Loucy (cell line): ENCODE measurements at regions not wholly inside any gene's neighbourhood (a gene's known extent, or its start where the extent isn't known, plus 50 kb on each side); places are given as distances from the start of the nearest gene placed in this dataset.

Source experiments
- H2AFZ ChIP-seq: fragments of 200-600 bp; sonication (generic); 2 replicates; pipeline ENCODE4 v1.6.0; 2016; ENCODE audit warnings: antibody characterized with exemption, mild to moderate bottlenecking, low read length, moderate library complexity
- H3F3A ChIP-seq: fragments of 200-600 bp; 2 replicates; pipeline ENCODE4 v1.6.0; 2016; ENCODE audit warnings: antibody characterized with exemption, low read depth, mild to moderate bottlenecking
- H3K27me3 ChIP-seq: fragments of 200-600 bp; sonication (generic); 2 replicates; pipeline ENCODE4 v1.6.1; 2014; ENCODE audit warnings: low read length, mild to moderate bottlenecking; ENCODE audit not compliant: insufficient read depth, poor library complexity, severe bottlenecking
- H3K36me3 ChIP-seq: fragments of 200-600 bp; sonication (generic); 2 replicates; pipeline ENCODE4 v1.6.1; 2016; ENCODE audit warnings: low read length; ENCODE audit not compliant: insufficient read depth
- H3K4me1 ChIP-seq: fragments of 200-600 bp; sonication (generic); 2 replicates; pipeline ENCODE4 v1.5.1; 2014; ENCODE audit warnings: low read length, mild to moderate bottlenecking; ENCODE audit not compliant: insufficient read depth, poor library complexity, severe bottlenecking
- H3K4me2 ChIP-seq: fragments of 200-600 bp; sonication (generic); 2 replicates; pipeline ENCODE4 v1.6.0; 2014; ENCODE audit warnings: antibody characterized with exemption, low read length, low read depth, mild to moderate bottlenecking; ENCODE audit not compliant: poor library complexity, severe bottlenecking
- H3K4me3 ChIP-seq: fragments of 200-600 bp; sonication (generic); 2 replicates; pipeline ENCODE4 v1.5.1; 2014; ENCODE audit warnings: low read length, mild to moderate bottlenecking, mixed read lengths; ENCODE audit not compliant: poor library complexity, severe bottlenecking
- H3K79me2 ChIP-seq: fragments of 200-600 bp; sonication (generic); 2 replicates; pipeline ENCODE4 v1.6.1; 2014; ENCODE audit warnings: low read length; ENCODE audit not compliant: insufficient read depth
- H3K9ac ChIP-seq: fragments of 200-600 bp; sonication (generic); 2 replicates; pipeline ENCODE4 v1.6.0; 2014; ENCODE audit warnings: mild to moderate bottlenecking, low read depth, low read length, moderate library complexity; ENCODE audit not compliant: poor library complexity, severe bottlenecking
- H3K9me2 ChIP-seq: fragments of 200-600 bp; sonication (generic); replicated peaks from 2 replicates; pipeline ENCODE4 v1.6.1; 2016; ENCODE audit warnings: low read depth, low read length, mixed read lengths
- H3K9me3 ChIP-seq: fragments of 200-600 bp; sonication (generic); 2 replicates; pipeline ENCODE4 v1.6.1; 2014; ENCODE audit warnings: mild to moderate bottlenecking, antibody characterized with exemption, low read length, low read depth; ENCODE audit not compliant: insufficient read depth
- H4K20me1 ChIP-seq: fragments of 200-600 bp; sonication (generic); 2 replicates; pipeline ENCODE4 v1.6.0; 2014; ENCODE audit warnings: antibody characterized with exemption, low read length, mild to moderate bottlenecking; ENCODE audit not compliant: insufficient read depth, poor library complexity, severe bottlenecking
- EZH2phosphoT487 ChIP-seq: fragments of 200-600 bp; IDR thresholded peaks from 2 replicates; pipeline ENCODE4 v1.6.1; 2018; ENCODE audit warnings: antibody characterized with exemption, mild to moderate bottlenecking, moderate library complexity, borderline replicate concordance
- TF ChIP-seq, protein P1 (sequence below): fragments of 200-600 bp; sonication (generic); conservative IDR thresholded peaks from 2 replicates; pipeline ENCODE4 v1.5.1; 2014; ENCODE audit warnings: mild to moderate bottlenecking, antibody characterized with exemption, low read length

DNA sequence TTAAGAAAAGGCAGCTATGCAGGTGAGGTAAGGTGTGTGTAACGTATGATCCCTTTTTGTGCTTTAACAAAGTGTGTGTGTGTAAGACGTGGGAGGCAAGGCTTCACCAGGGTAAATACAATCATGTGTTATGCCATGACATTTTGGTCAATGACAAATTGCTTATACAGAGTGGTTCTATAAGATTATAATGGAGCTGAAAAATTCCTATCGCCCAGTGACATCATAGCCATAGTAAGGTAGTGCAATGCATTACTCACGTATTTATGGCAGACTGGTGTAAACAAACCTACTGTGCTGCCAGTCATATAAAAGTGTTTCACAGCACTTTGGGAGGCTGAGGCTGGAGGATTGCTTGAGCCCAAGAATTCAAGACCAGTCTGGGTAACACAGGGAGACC is 60.2 kb upstream of the LCTL start:
- Histone ChIP-seq H3K9me3 (no peaks in the 10 kb centered on the region), H3K27me3 (no peaks in the 10 kb centered on the region), H3K36me3 (no peaks in the 10 kb centered on the region), H3K9ac (no peak overlapping the region), H3K79me2 (no peaks in the 10 kb centered on the region), H2AFZ (no peak overlapping the region), H4K20me1 (no peaks in the 10 kb centered on the region), H3K9me2 (no peaks in the 10 kb centered on the region), H3K4me2 (no peak overlapping the region), H3K4me3 (no peak overlapping the region), H3K4me1 (no peaks in the 10 kb centered on the region), H3F3A (no peaks in the 10 kb centered on the region)
- no peak for TF ChIP-seq EZH2phosphoT487
- TF ChIP-seq, protein P1, sequence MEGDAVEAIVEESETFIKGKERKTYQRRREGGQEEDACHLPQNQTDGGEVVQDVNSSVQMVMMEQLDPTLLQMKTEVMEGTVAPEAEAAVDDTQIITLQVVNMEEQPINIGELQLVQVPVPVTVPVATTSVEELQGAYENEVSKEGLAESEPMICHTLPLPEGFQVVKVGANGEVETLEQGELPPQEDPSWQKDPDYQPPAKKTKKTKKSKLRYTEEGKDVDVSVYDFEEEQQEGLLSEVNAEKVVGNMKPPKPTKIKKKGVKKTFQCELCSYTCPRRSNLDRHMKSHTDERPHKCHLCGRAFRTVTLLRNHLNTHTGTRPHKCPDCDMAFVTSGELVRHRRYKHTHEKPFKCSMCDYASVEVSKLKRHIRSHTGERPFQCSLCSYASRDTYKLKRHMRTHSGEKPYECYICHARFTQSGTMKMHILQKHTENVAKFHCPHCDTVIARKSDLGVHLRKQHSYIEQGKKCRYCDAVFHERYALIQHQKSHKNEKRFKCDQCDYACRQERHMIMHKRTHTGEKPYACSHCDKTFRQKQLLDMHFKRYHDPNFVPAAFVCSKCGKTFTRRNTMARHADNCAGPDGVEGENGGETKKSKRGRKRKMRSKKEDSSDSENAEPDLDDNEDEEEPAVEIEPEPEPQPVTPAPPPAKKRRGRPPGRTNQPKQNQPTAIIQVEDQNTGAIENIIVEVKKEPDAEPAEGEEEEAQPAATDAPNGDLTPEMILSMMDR: no peak

DNA sequence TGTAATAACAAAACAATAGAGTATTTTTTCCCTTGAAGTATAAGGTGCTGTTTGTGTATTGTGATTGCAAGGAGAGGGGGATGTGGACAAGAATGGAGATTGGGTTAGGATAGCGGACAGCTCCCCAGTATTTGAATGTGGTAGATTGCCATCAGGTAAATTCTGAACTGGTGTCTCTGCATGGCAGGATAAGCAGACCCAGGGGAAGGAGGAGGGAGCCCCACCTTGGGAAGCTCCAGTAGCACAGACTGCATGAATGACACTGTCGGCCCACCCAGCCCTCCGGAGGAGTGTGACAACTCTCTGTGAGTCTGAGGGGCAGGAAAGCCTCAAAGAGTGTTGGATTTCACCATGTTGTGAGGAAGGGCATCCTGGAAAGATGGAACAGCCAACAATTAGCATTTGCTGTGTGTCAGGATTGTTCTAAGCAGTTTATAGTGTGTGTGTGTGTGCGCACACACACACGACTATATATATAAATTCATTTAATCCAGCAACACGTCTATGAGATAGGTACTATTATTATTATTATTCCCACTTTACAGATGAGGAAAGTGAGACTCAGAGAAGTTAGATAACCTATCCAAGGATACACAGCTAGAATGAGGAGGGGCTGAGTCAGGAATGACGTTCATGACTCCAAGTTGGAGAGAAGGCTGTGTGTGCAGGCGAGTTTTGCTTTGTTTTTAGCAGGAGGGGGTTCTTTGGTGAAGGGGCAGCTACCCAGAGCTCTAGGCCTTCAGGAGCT is 63.4 kb upstream of the LCTL start:
- no peak overlapping the region for H3K4me3 ChIP-seq

DNA sequence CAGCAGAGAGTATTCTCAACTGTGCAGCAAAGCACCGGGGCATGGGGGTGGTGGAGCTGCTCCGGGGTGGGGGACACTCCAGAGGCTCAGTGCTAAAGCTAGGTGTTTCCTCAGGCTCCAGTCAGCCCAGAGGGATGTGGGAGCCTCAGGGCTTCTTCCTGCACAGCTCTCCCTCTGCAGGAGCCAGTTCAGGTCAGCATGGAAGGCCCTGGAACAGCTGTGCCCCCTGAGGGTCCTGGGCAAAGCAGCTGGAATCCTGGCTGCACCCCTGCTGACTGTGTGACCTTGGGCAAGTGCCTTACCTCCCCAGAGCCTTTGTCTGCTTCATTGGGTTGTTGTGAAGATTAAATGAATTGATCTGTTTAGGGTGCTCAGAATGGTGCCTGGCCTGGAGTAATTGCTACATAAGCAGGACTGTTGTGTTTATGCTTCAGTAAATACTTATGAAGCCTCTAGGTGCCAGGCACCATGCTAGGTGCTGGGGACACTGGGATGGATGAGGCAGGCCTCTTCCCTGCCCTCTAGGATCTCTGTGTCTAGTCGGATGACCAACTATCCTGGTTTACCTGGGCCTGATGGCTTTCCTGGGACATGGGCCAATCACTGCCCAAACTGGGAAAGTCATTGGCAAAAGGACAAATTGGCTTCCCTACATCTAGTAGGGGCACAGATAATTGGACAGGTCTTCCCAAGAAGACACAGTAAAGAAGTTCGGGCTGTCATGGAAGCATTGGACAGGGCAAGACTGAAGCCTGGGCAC is 64.2 kb upstream of the LCTL start:
- no peaks in the 10 kb centered on the region for H3K9me3 ChIP-seq
- no peak overlapping the region for H3K4me2 ChIP-seq
- TF ChIP-seq, protein P1: no peak
- no peak for TF ChIP-seq EZH2phosphoT487
- H3K79me2 ChIP-seq: no peaks in the 10 kb centered on the region
- no peaks in the 10 kb centered on the region for H3K4me1 ChIP-seq
- no peaks in the 10 kb centered on the region for H4K20me1 ChIP-seq
- H3K9ac ChIP-seq: no peak overlapping the region
- no peaks in the 10 kb centered on the region for H3K27me3 ChIP-seq
- H3K4me3 ChIP-seq: no peak overlapping the region
- H3K9me2 ChIP-seq: no peaks in the 10 kb centered on the region
- H2AFZ ChIP-seq: no peak overlapping the region
- H3F3A ChIP-seq: no peaks in the 10 kb centered on the region
- H3K36me3 ChIP-seq: no peaks in the 10 kb centered on the region

More for the DNA sequence above, 63.4 kb upstream of the LCTL start:
- Histone ChIP-seq H3K79me2 (no peaks in the 10 kb centered on the region), H3F3A (no peaks in the 10 kb centered on the region), H3K9me2 (no peaks in the 10 kb centered on the region), H4K20me1 (no peaks in the 10 kb centered on the region), H3K9ac (no peak overlapping the region), H3K9me3 (no peaks in the 10 kb centered on the region), H3K27me3 (no peaks in the 10 kb centered on the region), H2AFZ (no peak overlapping the region), H3K4me2 (no peak overlapping the region), H3K4me1 (no peaks in the 10 kb centered on the region), H3K36me3 (no peaks in the 10 kb centered on the region)
- TF ChIP-seq, protein P1: no peak
- no peak for TF ChIP-seq EZH2phosphoT487
